ENCODE measurements at regions not wholly inside any gene's neighbourhood (a gene's known extent, or its start where the extent isn't known, plus 50 kb on each side); places are given as distances from the start of the nearest gene placed in this dataset.

GRCh38 chr15:96891046-96891445 is 560.5 kb downstream of the NR2F2 start:
- TF ChIP-seq REST (IDR thresholded peaks at IDR 0.05; ENCODE audit: insufficient read depth in 1 of 2, low read depth in 2 of 2, low read length in 2 of 2) (no peak), POLR2AphosphoS5 (IDR thresholded peaks at IDR 0.05; ENCODE audit: low read depth, low read length) (no peak), TAF1 (IDR thresholded peaks at IDR 0.05; ENCODE audit: borderline replicate concordance, insufficient read depth, low read length) (no peak), SIN3A (IDR thresholded peaks at IDR 0.05; ENCODE audit: borderline replicate concordance, insufficient read depth, low read length) (no peak), FOXP2 (optimal IDR thresholded peaks at IDR 0.05; ENCODE audit: borderline replicate concordance, extremely low read depth, extremely low read length, insufficient read depth) (no peak)

Data from PFSK-1 (cell line).